H1 (cell line): ENCODE measurements at regions not wholly inside any gene's neighbourhood (a gene's known extent, or its start where the extent isn't known, plus 50 kb on each side); places are given as distances from the start of the nearest gene placed in this dataset.

Experiments
- CTCF ChIA-PET: fragments of 300-600 bp; sonication (Branson Sonifier 250); formaldehyde crosslinking; loops from one replicate; lab custom pipeline; 2021; ENCODE audit not compliant: partially characterized antibody; lab: Charles Lee
- POLR2A ChIA-PET: fragments of 300-600 bp; sonication (Branson Sonifier 250); formaldehyde crosslinking; loops from one replicate; lab custom pipeline; 2021; ENCODE audit warnings: inconsistent platforms; ENCODE audit not compliant: partially characterized antibody; lab: Charles Lee
- DNase-seq, 2 experiments: peaks; one replicate each; pipeline versions ENCODE4 v3.0.0 to v3.0.0-alpha.2; 2010 to 2022; ENCODE audit warnings: low spot score in 2 of 2, low read depth in 1 of 2, mixed read lengths in 1 of 2
- FAIRE-seq: peaks from 2 replicates; lab custom pipeline; 2011; peaks lifted over from hg19 to GRCh38; lab: Jason Lieb, UNC
- H2AFZ ChIP-seq: 2 replicates; pipeline ENCODE4 v1.8.1; 2012; ENCODE audit warnings: low read length, inconsistent platforms
- H2AK5ac ChIP-seq: 2 replicates; pipeline ENCODE4 v1.6.1; 2013; ENCODE audit warnings: low read depth, low read length
- H2BK120ac ChIP-seq: replicated peaks from 2 replicates; pipeline ENCODE3; 2013; ENCODE audit warnings: low read depth, low read length, inconsistent platforms
- H2BK12ac ChIP-seq: 2 replicates; pipeline ENCODE4 v1.6.1; 2013; ENCODE audit warnings: low read depth, low read length
- H2BK15ac ChIP-seq: 2 replicates; pipeline ENCODE4 v1.6.1; 2013; ENCODE audit warnings: low read length
- H2BK20ac ChIP-seq: 2 replicates; pipeline ENCODE4 v1.6.1; 2013; ENCODE audit warnings: low read length
- H2BK5ac ChIP-seq: 2 replicates; pipeline ENCODE4 v1.6.1; 2013; ENCODE audit warnings: low read depth, low read length
- H3K14ac ChIP-seq: 2 replicates; pipeline ENCODE4 v1.6.1; 2013; ENCODE audit warnings: inconsistent platforms; ENCODE audit not compliant: insufficient read length
- H3K18ac ChIP-seq: 2 replicates; pipeline ENCODE4 v1.6.1; 2013; ENCODE audit warnings: low read length; ENCODE audit errors: extremely low read depth
- H3K23ac ChIP-seq: 2 replicates; pipeline ENCODE4 v1.6.1; 2013; ENCODE audit warnings: inconsistent platforms; ENCODE audit not compliant: insufficient read length
- H3K23me2 ChIP-seq: 2 replicates; pipeline ENCODE4 v1.6.1; 2013; ENCODE audit warnings: low read depth, low read length
- H3K27ac ChIP-seq: 2 replicates; pipeline ENCODE4 v1.6.1; 2011; ENCODE audit warnings: low read depth, low read length, inconsistent platforms
- H3K27me3 ChIP-seq, 4 experiments: replicated peaks in 1 of 4; 1 replicate in 1 of 4; 2 replicates in 3 of 4; pipeline versions ENCODE4 v1.6.1 to v1.8.1; 2011 to 2013; ENCODE audit warnings: low read length in 3 of 4, mild to moderate bottlenecking in 3 of 4, inconsistent platforms in 2 of 4, mixed read lengths in 2 of 4, moderate library complexity in 1 of 4; ENCODE audit not compliant: control insufficient read depth in 3 of 4, insufficient read depth in 3 of 4; ENCODE audit errors: extremely low read depth in 1 of 4
- H3K36me3 ChIP-seq, 4 experiments: 2 replicates each; pipeline versions ENCODE4 v1.6.1 to v1.8.1; 2011 to 2013; ENCODE audit warnings: mild to moderate bottlenecking in 4 of 4, low read length in 3 of 4, moderate library complexity in 2 of 4, control low read depth in 1 of 4, inconsistent platforms in 1 of 4; ENCODE audit not compliant: insufficient read depth in 4 of 4, control insufficient read depth in 2 of 4
- H3K4ac ChIP-seq: replicated peaks from 2 replicates; pipeline ENCODE3; 2013; ENCODE audit warnings: low read length, low read depth, mixed read lengths, inconsistent platforms; ENCODE audit not compliant: insufficient read length
- H3K4me1 ChIP-seq, 4 experiments: replicated peaks in 1 of 4; 1 replicate in 1 of 4; 2 replicates in 3 of 4; pipeline versions ENCODE4 v1.6.1 to v1.8.1; 2011 to 2013; ENCODE audit warnings: low read length in 3 of 4, inconsistent platforms in 2 of 4, mixed read lengths in 1 of 4; ENCODE audit not compliant: insufficient read depth in 4 of 4, control insufficient read depth in 3 of 4
- H3K4me2 ChIP-seq, 2 experiments: 2 replicates each; pipeline versions ENCODE4 v1.6.1 to v1.8.1; 2011 to 2013; ENCODE audit warnings: low read depth in 2 of 2, low read length in 2 of 2, control low read depth in 1 of 2, inconsistent platforms in 1 of 2, mild to moderate bottlenecking in 1 of 2; ENCODE audit not compliant: insufficient read depth in 1 of 2
- H3K4me3 ChIP-seq, 4 experiments: fragments of 200-600, 300-600 bp in 1 of 4; sonication (generic), shearing (Covaris generic), sonication (Bioruptor Twin) in 1 of 4; 2 replicates each; pipeline versions ENCODE4 v1.5.1 to v1.8.1; 2011 to 2016; ENCODE audit warnings: low read length in 4 of 4, low read depth in 3 of 4, control low read depth in 2 of 4, inconsistent platforms in 2 of 4, mild to moderate bottlenecking in 2 of 4, mixed read lengths in 1 of 4, moderate library complexity in 1 of 4; ENCODE audit not compliant: insufficient read depth in 2 of 4; ENCODE audit errors: extremely low read depth in 1 of 4
- H3K56ac ChIP-seq: replicated peaks from 2 replicates; pipeline ENCODE3; 2013; ENCODE audit warnings: low read depth, mild to moderate bottlenecking, mixed read lengths, low read length, inconsistent platforms; ENCODE audit not compliant: insufficient read length
- H3K79me1 ChIP-seq: 2 replicates; pipeline ENCODE4 v1.6.1; 2013; ENCODE audit warnings: low read depth, low read length, control low read depth
- H3K79me2 ChIP-seq, 2 experiments: 2 replicates each; pipeline versions ENCODE4 v1.6.1 to v1.8.1; 2012 to 2013; ENCODE audit warnings: low read length in 2 of 2, mild to moderate bottlenecking in 2 of 2, inconsistent platforms in 1 of 2; ENCODE audit not compliant: insufficient read depth in 2 of 2, control insufficient read depth in 1 of 2
- H3K9ac ChIP-seq, 4 experiments: replicated peaks in 1 of 4; 1 replicate in 1 of 4; 2 replicates in 3 of 4; pipeline versions ENCODE4 v1.6.1 to v1.8.1; 2011 to 2013; ENCODE audit warnings: low read depth in 3 of 4, low read length in 3 of 4, control low read depth in 2 of 4, mild to moderate bottlenecking in 2 of 4, moderate library complexity in 2 of 4, inconsistent platforms in 1 of 4; ENCODE audit errors: extremely low read depth in 1 of 4
- H3K9me3 ChIP-seq, 2 experiments: 2 replicates each; pipeline versions ENCODE4 v1.6.1 to v1.8.1; 2012 to 2013; ENCODE audit warnings: mild to moderate bottlenecking in 2 of 2, moderate library complexity in 2 of 2, control low read depth in 1 of 2, inconsistent platforms in 1 of 2, low read depth in 1 of 2, low read length in 1 of 2, mixed read lengths in 1 of 2; ENCODE audit not compliant: insufficient read depth in 2 of 2
- H4K20me1 ChIP-seq, 2 experiments: replicated peaks in 1 of 2; 2 replicates each; pipeline versions ENCODE3 to v1.8.1; 2011 to 2013; ENCODE audit warnings: inconsistent platforms in 2 of 2, low read length in 2 of 2, mild to moderate bottlenecking in 1 of 2; ENCODE audit not compliant: insufficient read depth in 2 of 2, control insufficient read depth in 1 of 2
- H4K5ac ChIP-seq: 2 replicates; pipeline ENCODE4 v1.6.1; 2013; ENCODE audit warnings: low read length, low read depth, mixed read lengths, inconsistent platforms; ENCODE audit not compliant: insufficient read length
- H4K8ac ChIP-seq: 2 replicates; pipeline ENCODE4 v1.8.0; 2013; ENCODE audit warnings: mild to moderate bottlenecking, moderate library complexity, low read length, inconsistent platforms; ENCODE audit not compliant: insufficient read depth; ENCODE audit errors: extremely low read depth
- H4K91ac ChIP-seq: replicated peaks from 2 replicates; pipeline ENCODE3; 2013; ENCODE audit warnings: low read length, mixed read lengths, inconsistent platforms; ENCODE audit not compliant: insufficient read length
- CTBP2 ChIP-seq: IDR thresholded peaks from 2 replicates; pipeline ENCODE4 v1.7.0; 2011; ENCODE audit warnings: borderline replicate concordance, mild to moderate bottlenecking, moderate library complexity, mixed read lengths, low read length; ENCODE audit not compliant: insufficient read depth, insufficient read length
- FOSL1 ChIP-seq: IDR thresholded peaks from 2 replicates; pipeline ENCODE4 v1.6.1; 2011; ENCODE audit warnings: mild to moderate bottlenecking, low read depth, low read length, moderate library complexity; ENCODE audit not compliant: insufficient read depth
- JUND ChIP-seq: IDR thresholded peaks from 2 replicates; pipeline ENCODE4 v1.6.1; 2011; ENCODE audit warnings: mild to moderate bottlenecking, improper control_type of control experiment, low read length
- KDM5A ChIP-seq: fragments of 200-600 bp; IDR thresholded peaks from 2 replicates; pipeline ENCODE4 v1.7.1; 2012; ENCODE audit warnings: mild to moderate bottlenecking, low read length, inconsistent platforms, mixed read lengths
- MAFK ChIP-seq: IDR thresholded peaks from 2 replicates; pipeline ENCODE4 v1.6.1; 2012; ENCODE audit warnings: low read depth, mild to moderate bottlenecking, improper control_type of control experiment, low read length
- POLR2A ChIP-seq, 2 experiments: IDR thresholded peaks; 1 replicate in 1 of 2; 2 replicates in 1 of 2; pipeline ENCODE4 v1.6.1; 2011; ENCODE audit warnings: low read depth in 2 of 2, low read length in 2 of 2, mild to moderate bottlenecking in 2 of 2; ENCODE audit errors: control extremely low read depth in 1 of 2
- SIN3A ChIP-seq, 2 experiments: IDR thresholded peaks in 1 of 2; conservative IDR thresholded peaks in 1 of 2; 2 replicates each; pipeline ENCODE4 v1.6.1; 2011 to 2012; ENCODE audit warnings: low read length in 2 of 2, improper control_type of control experiment in 1 of 2, low read depth in 1 of 2, mild to moderate bottlenecking in 1 of 2
- TBP ChIP-seq: IDR thresholded peaks from 2 replicates; pipeline ENCODE4 v1.6.1; 2011; ENCODE audit warnings: low read depth, low read length, improper control_type of control experiment
- WGBS, 2 experiments: shearing (Covaris generic) in 1 of 2; methylation state at CpG; one replicate each; pipeline versions ENCODE4 v1.1.6 to v1.1.7; 2013 to 2015; ENCODE audit warnings: low lambda C conversion rate in 2 of 2, mixed read lengths in 2 of 2, inconsistent platforms in 1 of 2, low coverage in 1 of 2, missing lambda C conversion rate in 1 of 2; ENCODE audit not compliant: insufficient replicate concordance in 2 of 2, insufficient coverage in 1 of 2, insufficient read length in 1 of 2; ENCODE audit errors: extremely low coverage in 1 of 2, missing lambda C conversion rate in 1 of 2; 5-methylcytosine and 5-hydroxymethylcytosine counted together
- TF ChIP-seq, protein P1 (sequence below): IDR thresholded peaks from 2 replicates; pipeline ENCODE4 v1.6.1; 2012; ENCODE audit warnings: inconsistent platforms

DNA sequence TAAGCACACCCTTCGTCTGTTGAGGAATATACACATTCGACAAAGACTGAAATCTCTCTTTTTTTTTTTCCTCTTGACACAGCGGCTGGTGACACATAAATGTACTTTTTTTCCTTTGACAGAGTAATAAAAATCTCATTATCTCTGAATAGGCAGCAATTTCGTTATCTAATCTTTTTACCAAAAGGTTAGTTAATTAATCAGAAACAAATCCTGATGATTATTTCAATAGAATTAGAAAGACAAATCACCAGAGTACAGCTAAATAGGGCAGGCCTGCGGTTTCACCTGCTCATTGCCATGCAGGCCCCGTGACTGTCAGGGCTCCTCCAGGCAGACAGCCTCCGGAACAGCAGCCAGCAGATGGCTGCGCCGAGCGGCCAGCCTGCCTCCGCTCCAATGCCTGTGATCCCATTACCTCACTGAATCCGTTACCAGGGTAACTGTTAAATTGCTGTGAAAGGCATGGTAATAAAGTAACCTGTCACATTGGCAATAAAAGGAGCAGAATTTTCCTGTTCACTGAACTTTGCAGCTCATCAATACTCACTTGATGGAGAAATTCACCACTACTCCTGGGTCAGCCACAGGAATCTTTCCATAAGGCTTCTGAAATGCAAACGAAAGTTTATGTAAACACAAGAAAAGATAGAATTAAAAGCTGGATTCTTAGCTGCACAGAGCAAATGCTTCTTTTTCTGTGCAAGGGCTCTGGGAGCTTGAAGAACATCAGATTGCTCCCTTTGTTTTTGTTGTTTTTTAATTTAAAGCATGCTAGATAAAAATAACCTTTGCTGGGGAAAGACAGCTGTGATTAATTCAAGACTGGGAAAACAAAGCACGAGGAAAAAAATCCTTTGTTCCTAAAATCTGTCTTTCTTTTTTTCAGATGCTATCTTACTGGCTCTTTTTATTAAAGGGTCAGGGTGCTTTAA lies 666.4 kb upstream of the ZNF608 start:
- Histone ChIP-seq H2AK5ac (no peak overlapping the region), H3K56ac (no peak overlapping the region), H4K5ac (no peak overlapping the region), H2BK15ac (no peak overlapping the region), H3K9ac (no peak overlapping the region), H2AFZ (no peak overlapping the region), H4K20me1 (no peaks in the 10 kb centered on the region), H3K27me3 (no peaks in the 10 kb centered on the region), H4K91ac (no peak overlapping the region), H3K4me3 (peak overlapping the region in 1 of 4 experiments; percentile 27; a peak in 1 of 8 replicates), H2BK20ac (no peak overlapping the region), H2BK5ac (no peak overlapping the region), H3K36me3 (no peaks in the 10 kb centered on the region), H3K9me3 (no peaks in the 10 kb centered on the region), H2BK12ac (no peak overlapping the region), H3K23me2 (no peaks in the 10 kb centered on the region), H4K8ac (no peak overlapping the region), H3K18ac (no peak overlapping the region), H3K4me1 (peaks cover 0 to 36% (median 21%) of the 10 kb centered on the region in 4 experiments), H3K23ac (no peak overlapping the region), H3K27ac (no peak overlapping the region), H3K14ac (no peak overlapping the region), H2BK120ac (no peak overlapping the region), H3K4ac (no peak overlapping the region), H3K4me2 (peak overlapping the region; percentile 35 to 65; a peak in 3 of 4 replicates), H3K79me2 (no peaks in the 10 kb centered on the region), H3K79me1 (no peaks in the 10 kb centered on the region)
- DNase-seq, result peak; percentile 56 to 62
- peak; percentile 87 for FAIRE-seq
- POLR2A ChIA-PET, result interaction anchor here (0.7 to 1.0 kb wide), 2 partner anchors 239 to 714 kb away, joined by 3 read pairs; no protein-coding TSS in a partner anchor
- CTCF ChIA-PET, result interaction anchor here (0.6 to 1.6 kb wide), 5 partner anchors 9 to 833 kb away, joined by 3 to 6 read pairs (median 3); no protein-coding TSS in a partner anchor
- WGBS, 2 experiments, result 27% methylated on average over 14 of the region's 14 CpGs; no CpG with 5 or more reads in 1 of the 2 experiments
- TF ChIP-seq SIN3A (conservative IDR thresholded peaks at IDR 0.05 in 1 of 2, IDR thresholded peaks at IDR 0.05 in 1 of 2; ENCODE audit: low read depth in 1 of 2, low read length in 2 of 2), result 0 out of 4 replicates have a peak, but pooled peaks of 1 of the 2 experiments have one; percentile 47
- no peak for TF ChIP-seq CTBP2
- TF ChIP-seq, protein P1, sequence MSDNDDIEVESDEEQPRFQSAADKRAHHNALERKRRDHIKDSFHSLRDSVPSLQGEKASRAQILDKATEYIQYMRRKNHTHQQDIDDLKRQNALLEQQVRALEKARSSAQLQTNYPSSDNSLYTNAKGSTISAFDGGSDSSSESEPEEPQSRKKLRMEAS, result peak; percentile 65
- TF ChIP-seq FOSL1, result no peak
- peak; percentile 66; the same call in 1 of the 2 replicates for TF ChIP-seq JUND
- no peak for TF ChIP-seq KDM5A
- no peak for TF ChIP-seq MAFK
- no peak for TF ChIP-seq POLR2A (IDR thresholded peaks at IDR 0.05; ENCODE audit: control extremely low read depth in 1 of 2, low read depth in 2 of 2, low read length in 2 of 2)
- peak; percentile 42; the same call in 1 of the 2 replicates for TF ChIP-seq TBP
